H9 (cell line): ENCODE measurements at regions not wholly inside any gene's neighbourhood (a gene's known extent, or its start where the extent isn't known, plus 50 kb on each side); places are given as distances from the start of the nearest gene placed in this dataset.

ENCODE experiments used
- DNase-seq: peaks from one replicate; pipeline ENCODE4 v3.0.0-alpha.2; 2017
- H2AFZ ChIP-seq: one replicate; pipeline ENCODE4 v1.6.1; 2013; ENCODE audit warnings: mild to moderate bottlenecking, low read length, control low read depth, moderate library complexity
- H2AK5ac ChIP-seq: 2 replicates; pipeline ENCODE4 v1.6.1; 2013; ENCODE audit warnings: low read length, control low read depth, mixed read lengths; ENCODE audit not compliant: insufficient read length
- H2BK120ac ChIP-seq: one replicate; pipeline ENCODE4 v1.6.1; 2013; ENCODE audit warnings: low read depth, mild to moderate bottlenecking, low read length, control low read depth, inconsistent platforms; ENCODE audit not compliant: poor library complexity, severe bottlenecking
- H2BK12ac ChIP-seq: 2 replicates; pipeline ENCODE4 v1.6.1; 2013; ENCODE audit warnings: low read length, control low read depth, mixed read lengths, low read depth; ENCODE audit not compliant: insufficient read length
- H2BK15ac ChIP-seq: 2 replicates; pipeline ENCODE4 v1.6.1; 2013; ENCODE audit warnings: low read depth, low read length, control low read depth
- H2BK20ac ChIP-seq: one replicate; pipeline ENCODE4 v1.6.1; 2013; ENCODE audit warnings: low read depth, mild to moderate bottlenecking, low read length, control low read depth, inconsistent platforms; ENCODE audit not compliant: poor library complexity, severe bottlenecking
- H2BK5ac ChIP-seq: 2 replicates; pipeline ENCODE4 v1.6.1; 2013; ENCODE audit warnings: low read length, control low read depth, mixed read lengths; ENCODE audit not compliant: insufficient read length
- H3K14ac ChIP-seq: 2 replicates; pipeline ENCODE4 v1.6.1; 2013; ENCODE audit warnings: low read length, control low read depth; ENCODE audit not compliant: insufficient read depth
- H3K18ac ChIP-seq: 2 replicates; pipeline ENCODE4 v1.6.1; 2013; ENCODE audit warnings: low read depth, mild to moderate bottlenecking, mixed read lengths, low read length, control low read depth; ENCODE audit not compliant: insufficient read length
- H3K23ac ChIP-seq: 2 replicates; pipeline ENCODE4 v1.6.1; 2013; ENCODE audit warnings: low read length, control low read depth, mixed read lengths, low read depth; ENCODE audit not compliant: insufficient read length
- H3K23me2 ChIP-seq: 2 replicates; pipeline ENCODE4 v1.6.1; 2013; ENCODE audit warnings: low read depth, mild to moderate bottlenecking, mixed read lengths, low read length, control low read depth; ENCODE audit not compliant: insufficient read length, poor library complexity, severe bottlenecking
- H3K27ac ChIP-seq: 2 replicates; pipeline ENCODE4 v1.5.1; 2013; ENCODE audit warnings: low read length, control low read depth, mixed read lengths, low read depth; ENCODE audit not compliant: insufficient read length
- H3K27me3 ChIP-seq: 2 replicates; pipeline ENCODE4 v1.6.1; 2013; ENCODE audit warnings: low read length, control low read depth, inconsistent platforms; ENCODE audit not compliant: insufficient read depth
- H3K4ac ChIP-seq: 2 replicates; pipeline ENCODE4 v1.6.1; 2013; ENCODE audit warnings: low read depth, mild to moderate bottlenecking, control low read depth, inconsistent platforms, low read length, moderate library complexity
- H3K4me1 ChIP-seq: 2 replicates; pipeline ENCODE4 v1.6.1; 2013; ENCODE audit warnings: low read length, control low read depth, inconsistent platforms; ENCODE audit not compliant: insufficient read depth
- H3K4me2 ChIP-seq: 2 replicates; pipeline ENCODE4 v1.6.1; 2013; ENCODE audit warnings: low read length, control low read depth, mixed read lengths; ENCODE audit not compliant: insufficient read length, insufficient read depth
- H3K56ac ChIP-seq: 2 replicates; pipeline ENCODE4 v1.6.1; 2013; ENCODE audit warnings: low read depth, mild to moderate bottlenecking, mixed read lengths, low read length, control low read depth; ENCODE audit not compliant: insufficient read length
- H3K79me1 ChIP-seq: 2 replicates; pipeline ENCODE4 v1.6.1; 2013; ENCODE audit warnings: low read depth, mild to moderate bottlenecking, moderate library complexity, low read length, control low read depth, inconsistent platforms; ENCODE audit not compliant: insufficient read depth, poor library complexity, severe bottlenecking
- H3K79me2 ChIP-seq: 2 replicates; pipeline ENCODE4 v1.6.1; 2013; ENCODE audit warnings: low read length, control low read depth, inconsistent platforms; ENCODE audit not compliant: insufficient read depth
- H3K9ac ChIP-seq: 2 replicates; pipeline ENCODE4 v1.6.1; 2013; ENCODE audit warnings: low read length, control low read depth, mixed read lengths; ENCODE audit not compliant: insufficient read length; ENCODE audit errors: extremely low read depth
- H3K9me3 ChIP-seq: one replicate; pipeline ENCODE4 v1.6.1; 2013; ENCODE audit warnings: low read depth, low read length, inconsistent platforms; ENCODE audit not compliant: control insufficient read depth
- H3T11ph ChIP-seq: one replicate; pipeline ENCODE4 v1.6.1; 2013; ENCODE audit warnings: mild to moderate bottlenecking, low read length, control low read depth, inconsistent platforms
- H4K20me1 ChIP-seq: one replicate; pipeline ENCODE4 v1.6.1; 2013; ENCODE audit not compliant: control insufficient read depth, insufficient read length, insufficient read depth
- H4K5ac ChIP-seq: 2 replicates; pipeline ENCODE4 v1.6.1; 2013; ENCODE audit warnings: low read depth, mild to moderate bottlenecking, mixed read lengths, low read length, control low read depth; ENCODE audit not compliant: insufficient read length
- H4K8ac ChIP-seq: replicated peaks from 2 replicates; pipeline ENCODE4 v1.6.1; 2013; ENCODE audit warnings: low read length, control low read depth, mixed read lengths, low read depth; ENCODE audit not compliant: insufficient read length
- H4K91ac ChIP-seq: 2 replicates; pipeline ENCODE4 v1.6.1; 2013; ENCODE audit warnings: low read depth, mild to moderate bottlenecking, moderate library complexity, mixed read lengths, low read length, control low read depth; ENCODE audit not compliant: insufficient read length
- H3K27ac Mint-ChIP-seq, 3 experiments: 2 replicates in 2 of 3; 3 replicates in 1 of 3; pipeline ENCODE4 v1.8.0; 2020 to 2021; ENCODE audit warnings: mixed read lengths in 3 of 3, mild to moderate bottlenecking in 1 of 3, moderate library complexity in 1 of 3
- H3K27me3 Mint-ChIP-seq: 2 replicates; pipeline ENCODE4 v1.8.0; 2021; ENCODE audit warnings: low read depth, mild to moderate bottlenecking, moderate library complexity, mixed read lengths
- H3K36me3 Mint-ChIP-seq, 3 experiments: 2 replicates in 2 of 3; 3 replicates in 1 of 3; pipeline ENCODE4 v1.8.0; 2020 to 2021; ENCODE audit warnings: low read depth in 3 of 3, mixed read lengths in 3 of 3; ENCODE audit not compliant: insufficient read depth in 1 of 3
- H3K4me1 Mint-ChIP-seq, 2 experiments: 2 replicates each; pipeline ENCODE4 v1.8.0; 2020; ENCODE audit warnings: mixed read lengths in 2 of 2
- H3K4me3 Mint-ChIP-seq, 2 experiments: 2 replicates in 1 of 2; 3 replicates in 1 of 2; pipeline ENCODE4 v1.8.0; 2020 to 2021; ENCODE audit warnings: mild to moderate bottlenecking in 2 of 2, mixed read lengths in 2 of 2, moderate library complexity in 1 of 2
- H3K9me3 Mint-ChIP-seq, 2 experiments: 2 replicates in 1 of 2; 3 replicates in 1 of 2; pipeline ENCODE4 v1.8.0; 2020; ENCODE audit warnings: mild to moderate bottlenecking in 2 of 2, mixed read lengths in 2 of 2, moderate library complexity in 1 of 2
- WGBS: extraction: QIAGEN DNeasy Blood & Tissue Kit; methylation state at CpG from one replicate; pipeline ENCODE4 v1.1.7; 2013; ENCODE audit warnings: missing lambda C conversion rate, low lambda C conversion rate, mixed read lengths; ENCODE audit not compliant: insufficient read length; ENCODE audit errors: extremely low coverage; 5-methylcytosine and 5-hydroxymethylcytosine counted together
- TF ChIP-seq, protein P1 (sequence below): fragments of 200-600 bp; sonication (generic); conservative IDR thresholded peaks from 3 replicates; pipeline ENCODE4 v1.8.0; 2021; ENCODE audit warnings: antibody characterized with exemption, mild to moderate bottlenecking

DNA sequence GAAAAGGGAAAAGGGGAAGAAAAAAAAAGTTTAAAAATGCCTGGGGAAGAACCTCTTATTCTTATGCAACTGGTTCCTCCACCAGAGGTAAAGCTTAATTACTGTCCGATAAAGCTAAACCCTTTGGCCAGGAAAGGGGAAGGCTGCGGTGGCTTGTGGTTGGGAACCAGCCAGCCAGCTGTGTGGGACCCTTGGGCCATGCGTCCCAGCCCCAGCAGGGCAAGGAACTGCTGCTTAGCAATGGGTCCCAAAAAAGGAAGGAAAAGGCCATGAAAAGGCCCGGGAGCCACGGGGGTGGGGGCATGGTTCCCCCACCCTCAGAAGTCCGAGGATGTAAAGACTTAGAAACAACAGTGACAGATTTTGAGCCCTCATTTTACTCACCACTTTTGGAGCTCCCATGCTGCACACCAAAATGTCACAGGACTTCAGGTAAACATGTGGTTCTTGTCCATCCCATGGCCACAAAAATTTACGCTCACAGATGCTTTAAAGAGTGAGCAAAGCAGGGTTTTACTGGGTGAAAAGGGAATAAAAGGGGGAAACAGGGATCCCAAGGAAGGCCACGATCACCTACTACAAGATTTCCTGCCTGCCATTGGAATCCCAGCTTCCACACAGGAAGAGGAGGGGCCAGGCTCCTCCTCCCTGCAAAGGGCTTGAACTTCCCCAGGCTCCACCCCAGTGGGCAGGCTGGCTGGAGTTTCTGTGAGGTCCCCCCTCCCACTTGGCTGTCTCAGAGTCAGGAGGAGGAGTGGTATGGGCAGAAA is 1234.7 kb upstream of the GJE1 start:
- peaks cover 2 to 3% of the 10 kb centered on the region in 2 experiments; a peak in 2 of 4 replicates for H3K4me1 Mint-ChIP-seq
- H4K20me1 ChIP-seq = no peaks in the 10 kb centered on the region
- peaks cover 22 to 56% (median 24%) of the 10 kb centered on the region in 3 experiments for H3K36me3 Mint-ChIP-seq
- no peak overlapping the region for H3K27ac ChIP-seq
- H2BK5ac ChIP-seq = no peak overlapping the region
- no peak overlapping the region for H2BK20ac ChIP-seq
- no peak overlapping the region for H3T11ph ChIP-seq
- H3K9ac ChIP-seq = no peak overlapping the region
- no peaks in the 10 kb centered on the region for H3K79me2 ChIP-seq
- no peak overlapping the region; the same call in 1 of the 2 replicates for H2BK15ac ChIP-seq
- no peak overlapping the region for H3K27ac Mint-ChIP-seq
- no peak overlapping the region for H2AK5ac ChIP-seq
- H3K9me3 Mint-ChIP-seq = peaks cover 37 to 38% of the 10 kb centered on the region in 2 experiments
- H3K18ac ChIP-seq = no peak overlapping the region
- H3K27me3 Mint-ChIP-seq = no peaks in the 10 kb centered on the region
- H4K8ac ChIP-seq = no peak overlapping the region
- no peak overlapping the region for H3K4me2 ChIP-seq
- no peak overlapping the region for H4K5ac ChIP-seq
- TF ChIP-seq, protein P1, sequence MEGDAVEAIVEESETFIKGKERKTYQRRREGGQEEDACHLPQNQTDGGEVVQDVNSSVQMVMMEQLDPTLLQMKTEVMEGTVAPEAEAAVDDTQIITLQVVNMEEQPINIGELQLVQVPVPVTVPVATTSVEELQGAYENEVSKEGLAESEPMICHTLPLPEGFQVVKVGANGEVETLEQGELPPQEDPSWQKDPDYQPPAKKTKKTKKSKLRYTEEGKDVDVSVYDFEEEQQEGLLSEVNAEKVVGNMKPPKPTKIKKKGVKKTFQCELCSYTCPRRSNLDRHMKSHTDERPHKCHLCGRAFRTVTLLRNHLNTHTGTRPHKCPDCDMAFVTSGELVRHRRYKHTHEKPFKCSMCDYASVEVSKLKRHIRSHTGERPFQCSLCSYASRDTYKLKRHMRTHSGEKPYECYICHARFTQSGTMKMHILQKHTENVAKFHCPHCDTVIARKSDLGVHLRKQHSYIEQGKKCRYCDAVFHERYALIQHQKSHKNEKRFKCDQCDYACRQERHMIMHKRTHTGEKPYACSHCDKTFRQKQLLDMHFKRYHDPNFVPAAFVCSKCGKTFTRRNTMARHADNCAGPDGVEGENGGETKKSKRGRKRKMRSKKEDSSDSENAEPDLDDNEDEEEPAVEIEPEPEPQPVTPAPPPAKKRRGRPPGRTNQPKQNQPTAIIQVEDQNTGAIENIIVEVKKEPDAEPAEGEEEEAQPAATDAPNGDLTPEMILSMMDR = no peak
- H2BK120ac ChIP-seq = no peak overlapping the region
- no peaks in the 10 kb centered on the region for H3K4me1 ChIP-seq
- no peak overlapping the region for H3K4ac ChIP-seq
- H3K14ac ChIP-seq = no peak overlapping the region
- H3K79me1 ChIP-seq = no peaks in the 10 kb centered on the region
- no peak overlapping the region for H3K23ac ChIP-seq
- H3K4me3 Mint-ChIP-seq = no peak overlapping the region
- H3K27me3 ChIP-seq = no peaks in the 10 kb centered on the region
- H4K91ac ChIP-seq = no peak overlapping the region
- no peaks in the 10 kb centered on the region for H3K9me3 ChIP-seq
- H2BK12ac ChIP-seq = no peak overlapping the region
- H3K56ac ChIP-seq = no peak overlapping the region
- DNase-seq = no peak
- WGBS = no CpG with 5 or more reads among the region's 8 CpGs
- H3K23me2 ChIP-seq = no peaks in the 10 kb centered on the region
- no peak overlapping the region for H2AFZ ChIP-seq
